Lung (tissue), 11 donors: ENCODE measurements at regions not wholly inside any gene's neighbourhood (a gene's known extent, or its start where the extent isn't known, plus 50 kb on each side); places are given as distances from the start of the nearest gene placed in this dataset.

ENCODE experiments used
- ATAC-seq: fragments of 200-7000 bp; cut with Tn5 transposase; one replicate; pipeline ENCODE4 v1.9.1; 2020; ENCODE audit warnings: moderate number of reproducible peaks; ENCODE audit not compliant: insufficient read depth, low FRiP score
- DNase-seq, 3 donors: peaks; one replicate each; pipeline ENCODE4 v3.0.0-alpha.2; 2013 to 2017
- H3K27ac ChIP-seq, 2 donors: one replicate each; pipeline ENCODE4 v1.5.1; 2013; ENCODE audit warnings: mild to moderate bottlenecking in 2 of 2, moderate library complexity in 2 of 2, control low read depth in 1 of 2, inconsistent platforms in 1 of 2, low read depth in 1 of 2, low read length in 1 of 2
- H3K27me3 ChIP-seq, 3 donors: one replicate each; pipeline ENCODE4 v1.5.1; 2013; ENCODE audit warnings: low read length in 2 of 3; ENCODE audit not compliant: control insufficient read depth in 3 of 3, insufficient read depth in 3 of 3
- H3K36me3 ChIP-seq, 4 donors: one replicate each; pipeline ENCODE4 v1.5.1; 2013; ENCODE audit warnings: low read length in 4 of 4, mild to moderate bottlenecking in 1 of 4, moderate library complexity in 1 of 4; ENCODE audit not compliant: control insufficient read depth in 4 of 4, insufficient read depth in 4 of 4
- H3K4me1 ChIP-seq, 5 donors: one replicate each; pipeline ENCODE4 v1.5.1; 2013; ENCODE audit warnings: low read length in 5 of 5, mild to moderate bottlenecking in 2 of 5, moderate library complexity in 1 of 5; ENCODE audit not compliant: control insufficient read depth in 5 of 5, insufficient read depth in 5 of 5
- H3K4me3 ChIP-seq: one replicate; pipeline ENCODE4 v1.5.1; 2013; ENCODE audit warnings: mild to moderate bottlenecking, control low read depth, moderate library complexity
- H3K9ac ChIP-seq, 2 donors: one replicate each; pipeline ENCODE4 v1.5.1; 2013; ENCODE audit warnings: low read length in 2 of 2, control low read depth in 1 of 2; ENCODE audit not compliant: insufficient read depth in 1 of 2
- H3K9me3 ChIP-seq, 4 donors: one replicate each; pipeline ENCODE4 v1.5.1; 2013; ENCODE audit warnings: low read length in 3 of 4, mild to moderate bottlenecking in 1 of 4, moderate library complexity in 1 of 4; ENCODE audit not compliant: control insufficient read depth in 4 of 4, insufficient read depth in 3 of 4
- WGBS, 2 donors: extraction: QIAGEN DNeasy Blood & Tissue Kit; methylation state at CpG; one replicate each; pipeline ENCODE4 v1.1.7; 2013; 5-methylcytosine and 5-hydroxymethylcytosine counted together
- TF ChIP-seq, protein P1 (sequence below): IDR thresholded peaks from 2 replicates; pipeline ENCODE4 v1.5.1; 2012; ENCODE audit warnings: mild to moderate bottlenecking; ENCODE audit errors: control extremely low read depth, extremely low read depth
- donor health status: control.
- donor health status: control.
- donor health status: Bipolar disorder and iron deficiency.
- donor health status: healthy.
- donor health status: DM: yes; HTN: yes; CAD: no.

DNA sequence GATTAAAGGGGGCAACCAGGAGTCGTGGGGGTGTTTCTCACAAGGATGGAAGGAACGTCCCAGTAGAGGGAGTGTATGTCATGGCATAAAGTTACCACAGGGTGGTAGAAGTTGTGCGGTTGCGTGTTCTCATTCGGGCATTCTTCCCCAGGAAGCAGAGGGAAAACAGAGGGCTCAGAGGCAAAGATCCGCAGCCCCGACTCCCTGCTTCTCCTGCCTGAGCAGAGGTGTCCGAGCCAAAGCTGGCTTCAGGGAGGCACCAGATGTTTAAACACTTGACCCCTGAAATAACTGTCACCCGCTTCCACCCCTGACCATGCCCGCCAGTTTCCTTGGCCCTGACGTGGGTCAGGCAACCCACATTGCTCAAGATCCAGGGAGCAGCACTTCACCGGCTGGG is 83.7 kb downstream of the EN1 start:
- no peak overlapping the region for H3K27ac ChIP-seq
- peaks cover 10 to 38% (median 20%) of the 10 kb centered on the region in 3 donors for H3K27me3 ChIP-seq
- H3K9ac ChIP-seq, result no peak overlapping the region
- H3K36me3 ChIP-seq, result no peaks in the 10 kb centered on the region
- no peaks in the 10 kb centered on the region for H3K9me3 ChIP-seq
- DNase-seq (peak in 1 of 3 donors; percentile 4), ATAC-seq (no peak)
- TF ChIP-seq, protein P1, sequence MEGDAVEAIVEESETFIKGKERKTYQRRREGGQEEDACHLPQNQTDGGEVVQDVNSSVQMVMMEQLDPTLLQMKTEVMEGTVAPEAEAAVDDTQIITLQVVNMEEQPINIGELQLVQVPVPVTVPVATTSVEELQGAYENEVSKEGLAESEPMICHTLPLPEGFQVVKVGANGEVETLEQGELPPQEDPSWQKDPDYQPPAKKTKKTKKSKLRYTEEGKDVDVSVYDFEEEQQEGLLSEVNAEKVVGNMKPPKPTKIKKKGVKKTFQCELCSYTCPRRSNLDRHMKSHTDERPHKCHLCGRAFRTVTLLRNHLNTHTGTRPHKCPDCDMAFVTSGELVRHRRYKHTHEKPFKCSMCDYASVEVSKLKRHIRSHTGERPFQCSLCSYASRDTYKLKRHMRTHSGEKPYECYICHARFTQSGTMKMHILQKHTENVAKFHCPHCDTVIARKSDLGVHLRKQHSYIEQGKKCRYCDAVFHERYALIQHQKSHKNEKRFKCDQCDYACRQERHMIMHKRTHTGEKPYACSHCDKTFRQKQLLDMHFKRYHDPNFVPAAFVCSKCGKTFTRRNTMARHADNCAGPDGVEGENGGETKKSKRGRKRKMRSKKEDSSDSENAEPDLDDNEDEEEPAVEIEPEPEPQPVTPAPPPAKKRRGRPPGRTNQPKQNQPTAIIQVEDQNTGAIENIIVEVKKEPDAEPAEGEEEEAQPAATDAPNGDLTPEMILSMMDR, result no peak
- 9 to 16% methylated on average over 12 of the region's 12 CpGs for WGBS, 2 donors
- peaks cover 0 to 1% (median 0%) of the 10 kb centered on the region in 5 donors for H3K4me1 ChIP-seq
- H3K4me3 ChIP-seq, result no peak overlapping the region

DNA sequence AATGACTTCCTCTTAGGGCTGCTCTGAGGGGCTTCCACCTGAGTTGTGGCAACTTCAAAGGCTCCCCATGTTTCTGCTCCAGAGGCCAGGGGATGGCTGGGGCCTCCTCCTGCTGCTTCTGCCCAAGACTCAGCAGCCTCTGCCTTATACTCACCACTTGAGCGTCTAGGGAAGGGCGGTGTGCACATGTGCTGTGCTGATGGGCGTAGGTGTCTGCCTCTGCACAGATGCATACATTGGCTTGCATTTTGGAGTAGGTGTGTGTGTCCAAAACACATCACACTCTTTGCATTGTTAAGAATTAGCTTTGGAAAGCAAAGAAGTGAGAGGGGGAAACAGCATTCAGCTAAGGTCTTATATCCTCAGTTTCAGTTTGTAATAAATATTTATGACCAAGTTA is 85.2 kb downstream of the EN1 start:
- ATAC-seq (no peak), DNase-seq (no peak)
- H3K4me1 ChIP-seq, result peaks cover 0 to 1% (median 0%) of the 10 kb centered on the region in 5 donors
- H3K4me3 ChIP-seq, result no peak overlapping the region
- no peak overlapping the region for H3K9ac ChIP-seq
- TF ChIP-seq, protein P1, result no peak
- no peaks in the 10 kb centered on the region for H3K9me3 ChIP-seq
- H3K27ac ChIP-seq, result no peak overlapping the region
- peaks cover 10 to 33% (median 20%) of the 10 kb centered on the region in 3 donors for H3K27me3 ChIP-seq
- WGBS, 2 donors, result 74 to 80% methylated on average over 3 of the region's 3 CpGs
- no peaks in the 10 kb centered on the region for H3K36me3 ChIP-seq

DNA sequence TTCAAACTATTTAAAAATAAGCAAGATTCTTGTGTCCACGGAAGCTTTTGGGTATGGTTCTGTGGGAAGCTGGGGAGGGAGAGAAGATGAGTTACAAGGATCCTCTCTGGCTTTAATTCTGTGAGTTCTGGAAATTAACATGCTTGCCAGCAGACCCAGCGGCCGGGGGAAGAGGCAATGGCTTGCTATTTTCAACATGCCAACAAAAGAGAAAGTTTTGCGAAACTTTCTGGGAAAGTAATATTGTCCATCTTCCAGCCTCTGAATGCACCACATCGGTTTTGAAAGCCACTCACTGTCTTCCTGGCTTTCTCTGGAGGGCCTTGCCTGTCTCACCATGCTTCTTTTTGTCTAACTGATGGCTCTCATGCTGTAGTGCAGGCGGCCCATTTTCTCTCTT is 85.7 kb downstream of the EN1 start:
- no peak for DNase-seq

More for the DNA sequence above, 85.7 kb downstream of the EN1 start:
- H3K27ac ChIP-seq, result no peak overlapping the region
- peaks cover 10 to 29% (median 20%) of the 10 kb centered on the region in 3 donors for H3K27me3 ChIP-seq
- no peak for ATAC-seq
- H3K36me3 ChIP-seq, result no peaks in the 10 kb centered on the region
- TF ChIP-seq, protein P1, result no peak
- peaks cover 0 to 1% (median 0%) of the 10 kb centered on the region in 5 donors for H3K4me1 ChIP-seq
- no peaks in the 10 kb centered on the region for H3K9me3 ChIP-seq
- no peak overlapping the region for H3K4me3 ChIP-seq
- WGBS, 2 donors, result 74 to 80% methylated on average over 6 of the region's 6 CpGs
- no peak overlapping the region for H3K9ac ChIP-seq
